K562 (cell line): ENCODE measurements at regions not wholly inside any gene's neighbourhood (a gene's known extent, or its start where the extent isn't known, plus 50 kb on each side); places are given as distances from the start of the nearest gene placed in this dataset.

Source experiments
- ATAC-seq: fragments of 200-7000 bp; cut with Tn5 transposase; 3 replicates; pipeline ENCODE4 v1.9.1; 2020; ENCODE audit warnings: moderate library complexity
- BruUV-seq: library from RNA; stranded (reverse); fragments of 400-500 nt; replicated peaks from 2 replicates; lab custom pipeline; 2021; lab: Mats Ljungman, UMichigan
- CTCF ChIA-PET: fragments of 300-600 bp; formaldehyde crosslinking; extraction: SDS; loops from one replicate; lab custom pipeline; 2021; ENCODE audit warnings: low intra/inter-chr PET ratio; lab: Yijun Ruan, JAX
- POLR2A ChIA-PET: fragments of 300-600, 350-650 bp; sonication (Branson Sonifier 250); formaldehyde crosslinking; extraction: SDS; loops from one replicate; lab custom pipeline; 2021; ENCODE audit warnings: antibody characterized with exemption, inconsistent platforms; lab: Yijun Ruan, JAX
- DNase-seq, 4 experiments: peaks; one replicate each; pipeline versions ENCODE4 v3.0.0 to v3.0.0-alpha.2; 2011 to 2018; ENCODE audit warnings: low spot score in 3 of 4, mixed read lengths in 3 of 4; ENCODE audit errors: extremely low read depth in 1 of 4
- FAIRE-seq: peaks from 2 replicates; lab custom pipeline; 2011; peaks lifted over from hg19 to GRCh38; lab: Jason Lieb, UNC
- H2AFZ ChIP-seq: 2 replicates; pipeline ENCODE4 v1.6.0; 2011; ENCODE audit warnings: low read depth, low read length, control low read depth, inconsistent platforms
- H3K27ac ChIP-seq: fragments of 200-600 bp; 3 replicates; pipeline ENCODE4 v1.8.0; 2011; ENCODE audit warnings: low read depth, mild to moderate bottlenecking, control low read depth, inconsistent platforms, low read length, moderate library complexity, mixed read lengths; ENCODE audit errors: extremely low read depth
- H3K27me3 ChIP-seq, 2 experiments: fragments of 300-600 bp in 1 of 2; 2 replicates in 1 of 2; 3 replicates in 1 of 2; pipeline versions ENCODE4 v1.6.0 to v1.8.0; 2011; ENCODE audit warnings: inconsistent platforms in 2 of 2, low read length in 2 of 2, mild to moderate bottlenecking in 1 of 2, mixed read lengths in 1 of 2, moderate library complexity in 1 of 2; ENCODE audit not compliant: control insufficient read depth in 2 of 2, insufficient read depth in 2 of 2
- H3K36me3 ChIP-seq: fragments of 300-600 bp; 3 replicates; pipeline ENCODE4 v1.8.0; 2011; ENCODE audit warnings: mild to moderate bottlenecking, low read length, inconsistent platforms; ENCODE audit not compliant: control insufficient read depth, insufficient read depth
- H3K4me1 ChIP-seq, 2 experiments: fragments of 200-600 bp in 1 of 2; replicated peaks in 1 of 2; 2 replicates in 1 of 2; 3 replicates in 1 of 2; pipeline versions ENCODE4 v1.5.1 to v1.8.0; 2011; ENCODE audit warnings: inconsistent platforms in 2 of 2, low read length in 2 of 2, mild to moderate bottlenecking in 1 of 2, mixed read lengths in 1 of 2, moderate library complexity in 1 of 2; ENCODE audit not compliant: control insufficient read depth in 2 of 2, insufficient read depth in 2 of 2
- H3K4me2 ChIP-seq: 2 replicates; pipeline ENCODE4 v1.6.1; 2011; ENCODE audit warnings: low read length, control low read depth, inconsistent platforms, mixed read lengths; ENCODE audit not compliant: insufficient read depth
- H3K4me3 ChIP-seq: fragments of 200-600 bp; sonication (generic), shearing (Covaris generic); 2 replicates; pipeline ENCODE4 v1.5.1; 2016; ENCODE audit warnings: control low read depth, inconsistent platforms
- H3K79me2 ChIP-seq: fragments of 200-600 bp; 3 replicates; pipeline ENCODE4 v1.8.0; 2011; ENCODE audit warnings: low read length, inconsistent platforms; ENCODE audit not compliant: control insufficient read depth, insufficient read depth
- H3K9ac ChIP-seq, 2 experiments: 2 replicates each; pipeline versions ENCODE4 v1.6.0 to v1.6.1; 2011; ENCODE audit warnings: low read depth in 2 of 2, low read length in 2 of 2, control low read depth in 1 of 2, inconsistent platforms in 1 of 2, mild to moderate bottlenecking in 1 of 2, mixed read lengths in 1 of 2; ENCODE audit not compliant: insufficient read depth in 1 of 2
- H3K9me1 ChIP-seq: one replicate; pipeline ENCODE4 v1.6.0; 2011; ENCODE audit warnings: inconsistent platforms, mild to moderate bottlenecking, low read length, moderate library complexity; ENCODE audit not compliant: control insufficient read depth, insufficient read depth
- H3K9me3 ChIP-seq: replicated peaks from 2 replicates; pipeline ENCODE4 v1.5.1; 2011; ENCODE audit warnings: low read depth, low read length, inconsistent platforms; ENCODE audit not compliant: control insufficient read depth, insufficient read depth
- H4K20me1 ChIP-seq: replicated peaks from 2 replicates; pipeline ENCODE4 v1.6.1; 2011; ENCODE audit warnings: low read length, inconsistent platforms, mixed read lengths; ENCODE audit not compliant: control insufficient read depth, insufficient read depth
- ARID2 ChIP-seq: fragments of 450-650 bp; IDR thresholded peaks from 2 replicates; pipeline ENCODE4 v1.6.1; 2017; ENCODE audit warnings: antibody characterized with exemption, mild to moderate bottlenecking
- DIDO1 ChIP-seq: fragments of 450-650 bp; IDR thresholded peaks from 2 replicates; pipeline ENCODE4 v1.6.1; 2016; ENCODE audit warnings: low read depth, missing biosample characterization, missing genetic modification characterization
- DPF2 ChIP-seq: fragments of 450-650 bp; IDR thresholded peaks from 2 replicates; pipeline ENCODE4 v1.6.1; 2016
- MNT ChIP-seq, 2 experiments: fragments of 450-650 bp; conservative IDR thresholded peaks; 2 replicates each; pipeline ENCODE4 v1.6.1; 2017; ENCODE audit warnings: mild to moderate bottlenecking in 2 of 2, moderate library complexity in 2 of 2
- MTA2 ChIP-seq: fragments of 450-650 bp; IDR thresholded peaks from 2 replicates; pipeline ENCODE4 v1.6.1; 2016; ENCODE audit warnings: low read depth
- PREB ChIP-seq: sonication (generic); formaldehyde crosslinking; IDR thresholded peaks from 2 replicates; pipeline ENCODE4 v1.8.1; 2023; ENCODE audit warnings: mild to moderate bottlenecking, missing genetic modification reagents
- ZNF707 ChIP-seq: fragments of 250-450 bp; sonication (Bioruptor Pico); conservative IDR thresholded peaks from 2 replicates; pipeline ENCODE4 v1.8.0; 2022; ENCODE audit warnings: inconsistent platforms, mild to moderate bottlenecking, moderate library complexity
- WGBS: fragments of 100-300 bp; shearing (Covaris generic); methylation state at CpG from one replicate; pipeline ENCODE4 v1.1.6; 2016; ENCODE audit warnings: low coverage, mixed read lengths; ENCODE audit not compliant: insufficient coverage; ENCODE audit errors: missing lambda C conversion rate; 5-methylcytosine and 5-hydroxymethylcytosine counted together
- in situ Hi-C: fragments of 300-500 bp; cut with MboI; formaldehyde crosslinking; loops from 4 replicates; pipeline ENCODE4 v1.15.0; 2018; ENCODE audit warnings: inconsistent platforms, mixed read lengths
- intact Hi-C: fragments of 100-400 bp; cut with micrococcal nuclease; formaldehyde crosslinking; loops from 2 replicates; pipeline ENCODE4 v1.14.2; 2022

GRCh38 chr2:4693266-4693665 lies 989.9 kb downstream of the DCDC2C start:
- CTCF ChIA-PET = no interaction called here
- POLR2A ChIA-PET = no interaction called here
- intact Hi-C loops (no loop called here), in situ Hi-C loops (no loop called here)
- H3K4me1 ChIP-seq = no peaks in the 10 kb centered on the region
- BruUV-seq = no TSS peak
- no peaks in the 10 kb centered on the region for H3K36me3 ChIP-seq
- no peak for DNase-seq
- no peaks in the 10 kb centered on the region for H3K27me3 ChIP-seq
- WGBS = 0% methylated on average over 9 of the region's 9 CpGs
- peaks cover 2% of the 10 kb centered on the region; the same call in 1 of the 2 replicates for H3K9me3 ChIP-seq
- H3K9me1 ChIP-seq = no peaks in the 10 kb centered on the region
- no peak for ATAC-seq
- no peak overlapping the region for H2AFZ ChIP-seq
- H3K4me3 ChIP-seq = no peak overlapping the region
- H3K27ac ChIP-seq = no peak overlapping the region
- H4K20me1 ChIP-seq = no peaks in the 10 kb centered on the region
- no peak for FAIRE-seq
- H3K4me2 ChIP-seq = no peak overlapping the region
- H3K9ac ChIP-seq = no peak overlapping the region
- H3K79me2 ChIP-seq = no peaks in the 10 kb centered on the region
- TF ChIP-seq MNT (conservative IDR thresholded peaks at IDR 0.05) (no peak), PREB (no peak), MTA2 (no peak), DPF2 (no peak), DIDO1 (tag) (no peak), ARID2 (no peak), ZNF707 (no peak)
- TF ChIP-seq, all 486 proteins: peak for 0
